NT2/D1 (cell line): ENCODE measurements at regions not wholly inside any gene's neighbourhood (a gene's known extent, or its start where the extent isn't known, plus 50 kb on each side); places are given as distances from the start of the nearest gene placed in this dataset.

Experiments
- DNase-seq: peaks from one replicate; pipeline ENCODE4 v3.0.0-alpha.2; 2011; ENCODE audit warnings: low read depth, low spot score
- H3K27me3 ChIP-seq: 2 replicates; pipeline ENCODE4 v1.6.0; 2011; ENCODE audit warnings: mild to moderate bottlenecking; ENCODE audit not compliant: insufficient read length, insufficient read depth
- H3K36me3 ChIP-seq: 2 replicates; pipeline ENCODE4 v1.6.1; 2011; ENCODE audit warnings: mild to moderate bottlenecking, low read length, mixed read lengths; ENCODE audit not compliant: insufficient read depth, insufficient read length
- H3K4me1 ChIP-seq: 2 replicates; pipeline ENCODE4 v1.5.1; 2011; ENCODE audit not compliant: insufficient read depth, insufficient read length
- H3K4me3 ChIP-seq: 2 replicates; pipeline ENCODE4 v1.5.1; 2011; ENCODE audit warnings: low read depth; ENCODE audit not compliant: insufficient read length
- H3K9ac ChIP-seq: 2 replicates; pipeline ENCODE4 v1.6.0; 2011; ENCODE audit warnings: low read depth; ENCODE audit not compliant: insufficient read length
- H3K9me3 ChIP-seq: 2 replicates; pipeline ENCODE4 v1.5.1; 2011; ENCODE audit warnings: mild to moderate bottlenecking, low read length; ENCODE audit not compliant: insufficient read depth
- SUZ12 ChIP-seq: IDR thresholded peaks from 2 replicates; pipeline ENCODE4 v1.6.1; 2011; ENCODE audit not compliant: insufficient read length, insufficient read depth; ENCODE audit errors: extremely low read depth
- YY1 ChIP-seq: IDR thresholded peaks from 2 replicates; pipeline ENCODE4 v1.6.1; 2011; ENCODE audit not compliant: insufficient read length, insufficient read depth
- ZNF274 ChIP-seq: IDR thresholded peaks from 2 replicates; pipeline ENCODE4 v1.6.1; 2011; ENCODE audit warnings: mild to moderate bottlenecking, low read depth, low read length

DNA sequence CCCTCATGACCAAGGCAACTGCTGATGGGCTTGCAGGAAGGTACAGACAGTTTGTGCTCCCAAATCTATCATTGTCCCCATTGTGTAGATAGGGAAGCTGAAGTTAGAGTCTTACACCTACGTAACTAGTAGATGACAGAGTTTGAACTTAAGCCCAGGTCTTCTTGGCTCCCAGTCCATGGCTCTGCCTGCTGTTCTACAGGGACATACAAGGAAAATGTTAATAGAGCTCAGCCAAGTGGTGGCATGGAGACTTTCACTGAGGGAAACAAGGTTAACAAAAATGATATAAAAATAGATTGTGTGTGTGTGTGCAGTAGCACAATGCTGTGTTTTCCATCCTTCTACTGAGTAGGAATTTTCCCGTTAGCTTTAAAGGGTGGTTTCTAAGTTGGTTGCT lies 936.5 kb downstream of the RPA4 start:
- no peaks in the 10 kb centered on the region for H3K9me3 ChIP-seq
- TF ChIP-seq YY1 (no peak), ZNF274 (no peak), SUZ12 (no peak)
- no peaks in the 10 kb centered on the region for H3K36me3 ChIP-seq
- H3K9ac ChIP-seq = no peak overlapping the region
- H3K4me3 ChIP-seq = no peak overlapping the region
- H3K4me1 ChIP-seq = no peaks in the 10 kb centered on the region
- H3K27me3 ChIP-seq = no peaks in the 10 kb centered on the region
- DNase-seq = no peak

DNA sequence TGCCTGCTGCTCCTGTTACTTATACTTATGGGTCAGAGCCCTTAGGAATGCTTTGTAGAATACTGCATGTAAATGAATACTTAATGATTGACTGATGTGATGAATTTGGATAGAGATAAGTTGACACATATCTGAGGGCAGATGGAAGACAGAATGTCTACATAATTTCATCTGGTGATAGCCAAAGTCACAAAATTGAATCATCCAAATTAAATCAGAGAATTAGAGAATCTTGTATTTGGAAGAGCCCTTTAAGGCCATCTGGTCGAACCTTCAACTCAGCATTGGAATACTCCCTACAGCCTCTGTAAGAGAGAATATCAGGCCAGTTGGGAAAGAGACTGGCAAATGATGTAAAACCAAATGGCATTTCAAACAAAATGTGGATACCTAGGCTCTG lies 944.8 kb downstream of the RPA4 start:
- Histone ChIP-seq H3K9ac (no peak overlapping the region), H3K4me3 (no peak overlapping the region), H3K36me3 (no peaks in the 10 kb centered on the region), H3K4me1 (no peaks in the 10 kb centered on the region), H3K9me3 (no peaks in the 10 kb centered on the region), H3K27me3 (no peaks in the 10 kb centered on the region)
- DNase-seq = no peak
- TF ChIP-seq ZNF274 = no peak
- no peak for TF ChIP-seq SUZ12
- TF ChIP-seq YY1 = no peak

DNA sequence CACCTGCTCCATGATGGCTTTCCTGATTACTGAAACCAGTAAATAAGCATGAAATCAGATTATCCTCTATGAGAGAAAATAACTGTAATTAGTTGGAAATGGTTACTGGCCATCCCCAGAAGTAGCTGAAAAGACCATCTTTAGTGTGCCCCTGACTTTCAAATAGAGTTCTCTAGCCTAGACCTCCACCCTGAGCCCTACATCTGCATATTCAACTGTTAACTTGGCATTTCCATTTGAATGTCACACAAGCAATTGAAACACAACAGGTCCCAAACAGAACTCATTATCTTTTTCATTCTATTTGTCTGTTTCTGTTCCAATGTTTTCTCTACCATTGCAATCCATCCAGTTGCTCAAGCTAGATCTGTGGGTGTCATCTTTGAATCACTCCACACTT lies 952.3 kb downstream of the RPA4 start:
- TF ChIP-seq YY1 (no peak), SUZ12 (no peak), ZNF274 (no peak)
- no peaks in the 10 kb centered on the region for H3K9me3 ChIP-seq
- H3K36me3 ChIP-seq = no peaks in the 10 kb centered on the region
- no peaks in the 10 kb centered on the region for H3K27me3 ChIP-seq
- peak; percentile 51 for DNase-seq
- no peak overlapping the region for H3K4me3 ChIP-seq
- H3K9ac ChIP-seq = no peak overlapping the region
- H3K4me1 ChIP-seq = no peaks in the 10 kb centered on the region

GRCh38 chrX:97841544-97842179 lies 958.0 kb downstream of the RPA4 start:
- H3K36me3 ChIP-seq = no peaks in the 10 kb centered on the region
- H3K4me1 ChIP-seq = no peaks in the 10 kb centered on the region
- peaks cover 21% of the 10 kb centered on the region; the same call in 1 of the 2 replicates for H3K9me3 ChIP-seq
- no peak overlapping the region for H3K9ac ChIP-seq
- TF ChIP-seq SUZ12 (no peak), ZNF274 (no peak), YY1 (no peak)
- DNase-seq = no peak
- no peaks in the 10 kb centered on the region for H3K27me3 ChIP-seq
- no peak overlapping the region for H3K4me3 ChIP-seq

- no peak for DNase-seq
- peaks cover 21% of the 10 kb centered on the region; the same call in 1 of the 2 replicates for H3K9me3 ChIP-seq
- H3K36me3 ChIP-seq = no peaks in the 10 kb centered on the region
- H3K9ac ChIP-seq = no peak overlapping the region
- no peaks in the 10 kb centered on the region for H3K4me1 ChIP-seq
- TF ChIP-seq ZNF274 (no peak), SUZ12 (no peak), YY1 (no peak)
- no peaks in the 10 kb centered on the region for H3K27me3 ChIP-seq
- no peak overlapping the region for H3K4me3 ChIP-seq
Observed at GRCh38 chrX:97842468-97843199, 958.9 kb downstream of the RPA4 start.

- TF ChIP-seq YY1 (no peak), ZNF274 (no peak), SUZ12 (no peak)
- no peaks in the 10 kb centered on the region for H3K36me3 ChIP-seq
- H3K9me3 ChIP-seq = peaks cover 21% of the 10 kb centered on the region; the same call in 1 of the 2 replicates
- no peak overlapping the region for H3K4me3 ChIP-seq
- H3K9ac ChIP-seq = no peak overlapping the region
- H3K27me3 ChIP-seq = no peaks in the 10 kb centered on the region
- no peaks in the 10 kb centered on the region for H3K4me1 ChIP-seq
- no peak for DNase-seq
Observed at GRCh38 chrX:97843200-97843811, 959.6 kb downstream of the RPA4 start.

- Histone ChIP-seq H3K9ac (no peak overlapping the region), H3K9me3 (peaks cover 21% of the 10 kb centered on the region; the same call in 1 of the 2 replicates), H3K27me3 (no peaks in the 10 kb centered on the region), H3K4me1 (no peaks in the 10 kb centered on the region), H3K4me3 (no peak overlapping the region), H3K36me3 (no peaks in the 10 kb centered on the region)
- no peak for DNase-seq
- TF ChIP-seq YY1 = no peak
- TF ChIP-seq SUZ12 = no peak
- no peak for TF ChIP-seq ZNF274
Observed at GRCh38 chrX:97844161-97844560, 960.5 kb downstream of the RPA4 start.
